GM19351 (cell line): ENCODE measurements at regions not wholly inside any gene's neighbourhood (a gene's known extent, or its start where the extent isn't known, plus 50 kb on each side); places are given as distances from the start of the nearest gene placed in this dataset.

Source experiments
- ATAC-seq: cut with Tn5 transposase; IDR thresholded peaks from one replicate; pipeline ENCODE4 v1.9.1; 2021; ENCODE audit warnings: mild to moderate bottlenecking, moderate library complexity; ENCODE audit not compliant: unreplicated experiment

DNA sequence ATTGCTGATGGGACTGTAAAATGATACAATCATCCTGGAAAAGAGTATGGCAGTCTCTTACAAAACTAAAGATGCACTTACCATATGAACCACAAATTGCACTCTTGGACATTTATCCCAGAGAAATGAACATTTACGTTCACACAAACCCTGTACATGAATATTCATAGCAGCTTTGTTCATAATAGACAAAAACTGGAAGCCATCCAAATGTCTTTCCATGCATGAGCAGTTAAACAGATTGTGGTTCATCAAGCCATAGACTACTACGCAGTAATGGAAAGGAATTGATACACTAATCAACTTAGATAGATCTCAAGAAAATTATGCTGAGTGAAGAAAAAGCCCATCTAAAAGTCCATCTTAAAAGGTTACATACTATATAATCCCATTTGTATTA, 156.1 kb upstream of the SLC39A10 start:
- ATAC-seq = no peak

DNA sequence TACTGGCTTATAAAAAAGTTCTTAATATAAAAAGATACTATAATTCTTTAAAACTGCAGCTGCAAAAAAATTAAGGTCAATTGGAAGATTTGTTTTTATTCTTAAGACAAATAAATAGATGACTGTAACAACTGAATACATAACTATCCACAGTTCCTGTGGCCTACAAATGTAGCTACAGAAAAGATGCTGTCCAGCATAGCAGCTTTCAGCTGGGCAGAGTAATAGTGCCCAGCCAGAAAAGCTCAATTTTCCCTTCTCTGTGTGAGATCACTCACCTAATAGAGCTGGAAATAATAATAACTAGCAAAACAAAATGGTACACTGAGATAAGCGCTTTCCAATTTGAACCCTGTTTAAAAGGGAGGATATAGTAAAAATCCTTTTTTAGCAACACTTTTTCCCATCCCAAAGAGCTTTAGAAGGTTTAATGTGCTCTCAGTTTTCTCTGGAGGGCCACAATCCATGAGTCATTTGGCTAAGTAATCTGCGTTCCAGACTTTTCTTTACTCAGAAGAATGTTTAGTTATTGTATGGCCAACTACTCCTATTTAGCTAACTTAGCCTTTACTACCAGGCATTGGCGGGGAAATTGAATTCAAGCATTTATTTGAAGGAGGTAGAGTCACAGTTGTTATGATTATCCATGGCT, 158.1 kb upstream of the SLC39A10 start:
- no peak for ATAC-seq

DNA sequence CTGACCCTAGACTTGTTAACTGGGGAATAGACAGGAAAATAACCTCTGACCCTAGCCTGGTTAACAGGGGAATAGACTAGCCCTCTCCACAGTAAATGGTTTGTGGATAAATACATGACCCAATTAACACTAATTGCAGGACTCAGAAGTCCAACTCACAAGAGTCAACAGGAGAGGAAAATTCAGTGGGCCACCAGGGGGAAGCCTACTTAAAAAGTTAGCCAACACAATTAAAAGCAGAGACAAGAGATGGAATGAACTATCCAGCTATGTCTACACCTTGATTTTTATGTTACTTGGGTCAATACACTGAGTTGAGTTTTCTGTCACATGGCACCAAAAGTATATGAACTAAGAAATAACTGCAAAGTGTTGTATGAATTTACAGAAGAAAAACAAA, 158.8 kb upstream of the SLC39A10 start:
- peak; percentile 76 for ATAC-seq

DNA sequence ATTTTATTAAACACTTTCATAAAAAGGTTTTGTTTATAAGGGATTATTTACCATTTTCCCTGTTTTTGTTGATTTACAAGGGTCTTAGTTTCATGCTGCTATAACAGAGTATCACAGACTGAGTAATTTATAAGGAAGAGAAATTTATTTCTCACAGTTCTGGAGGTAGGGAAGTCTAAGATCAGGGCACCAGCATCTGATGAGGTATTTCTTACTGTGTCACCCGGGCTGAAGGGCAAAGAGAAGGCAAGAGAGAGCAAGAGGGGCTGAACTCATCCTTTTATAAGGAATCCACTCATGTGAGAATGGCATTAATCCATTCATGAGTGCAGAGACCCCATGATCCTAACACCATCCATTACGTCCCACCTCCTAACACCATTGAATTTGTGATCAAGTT, 160.0 kb upstream of the SLC39A10 start:
- ATAC-seq = no peak

DNA sequence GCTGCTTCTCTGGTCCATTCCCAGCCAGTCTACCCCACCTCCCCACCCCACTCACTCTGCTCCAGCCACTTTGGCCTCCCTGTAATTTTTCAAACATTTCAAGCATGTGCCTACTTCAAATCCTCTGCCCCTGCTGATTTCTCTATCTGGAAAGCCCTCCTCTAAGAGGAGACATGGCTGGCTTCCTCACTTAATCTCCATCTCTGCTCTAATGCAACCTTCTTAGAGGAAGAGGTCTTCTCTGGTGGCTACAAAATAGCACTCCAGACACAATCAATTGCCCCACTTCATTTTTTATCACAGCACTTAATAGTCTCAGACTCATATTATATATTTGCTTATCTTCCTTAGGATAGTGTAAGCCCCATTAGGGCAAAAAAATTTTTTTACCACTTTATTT, 161.1 kb upstream of the SLC39A10 start:
- no peak for ATAC-seq

DNA sequence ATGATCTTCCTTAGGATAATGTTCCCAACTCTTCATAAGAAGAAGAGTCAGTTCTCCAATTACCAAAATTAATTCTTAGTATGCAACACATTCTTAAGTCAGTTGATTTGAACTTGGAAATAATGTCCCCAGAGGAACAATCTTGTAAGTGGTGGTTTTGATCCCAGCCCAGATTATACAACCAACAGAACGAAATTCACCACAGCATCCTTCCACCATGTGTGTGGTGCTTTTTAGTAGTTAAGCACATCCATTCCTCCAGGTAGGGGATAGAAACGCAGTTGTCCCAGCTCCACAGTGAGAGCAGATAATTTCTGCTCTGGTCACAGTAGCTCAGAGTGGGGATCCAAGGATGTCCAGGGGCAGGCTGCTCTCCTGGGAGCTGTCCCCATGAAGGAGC, 161.7 kb upstream of the SLC39A10 start:
- no peak for ATAC-seq

DNA sequence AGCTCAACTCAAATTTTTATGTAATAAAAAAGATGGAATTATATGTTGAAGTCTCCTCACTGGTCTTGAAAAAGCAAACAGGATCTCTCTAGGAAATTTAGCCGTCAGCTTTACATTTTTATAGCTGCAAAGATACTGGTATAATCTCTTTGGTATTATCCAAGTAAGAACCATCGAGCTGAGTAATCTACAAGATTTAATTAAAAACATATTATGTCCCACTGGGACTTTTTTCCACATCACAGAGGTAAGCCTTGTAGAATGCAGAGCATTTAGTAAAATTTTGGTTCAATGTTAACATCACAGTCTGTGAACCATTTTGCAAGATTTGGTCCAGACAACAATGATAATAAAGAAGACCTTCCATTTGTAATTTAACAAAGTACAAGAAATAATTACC, 162.6 kb upstream of the SLC39A10 start:
- no peak for ATAC-seq

DNA sequence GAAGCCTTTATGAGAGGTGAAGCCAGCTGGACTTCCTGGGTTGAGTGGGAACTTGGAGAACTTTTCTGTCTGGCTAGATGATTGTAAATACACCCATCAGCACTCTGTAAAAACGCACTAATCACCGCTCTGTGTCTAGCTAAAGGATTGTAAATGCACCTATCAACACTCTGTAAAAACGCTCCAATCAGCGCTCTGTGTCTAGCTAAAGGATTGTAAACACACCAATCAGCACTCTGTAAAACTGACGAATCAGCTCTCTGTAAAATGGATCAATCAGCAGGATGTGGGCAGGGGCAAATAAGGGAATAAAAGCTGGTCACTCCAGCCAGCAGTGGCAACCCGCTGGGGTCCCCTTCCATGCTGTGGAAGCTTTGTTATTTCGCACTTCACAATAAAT, 163.6 kb upstream of the SLC39A10 start:
- ATAC-seq = no peak

DNA sequence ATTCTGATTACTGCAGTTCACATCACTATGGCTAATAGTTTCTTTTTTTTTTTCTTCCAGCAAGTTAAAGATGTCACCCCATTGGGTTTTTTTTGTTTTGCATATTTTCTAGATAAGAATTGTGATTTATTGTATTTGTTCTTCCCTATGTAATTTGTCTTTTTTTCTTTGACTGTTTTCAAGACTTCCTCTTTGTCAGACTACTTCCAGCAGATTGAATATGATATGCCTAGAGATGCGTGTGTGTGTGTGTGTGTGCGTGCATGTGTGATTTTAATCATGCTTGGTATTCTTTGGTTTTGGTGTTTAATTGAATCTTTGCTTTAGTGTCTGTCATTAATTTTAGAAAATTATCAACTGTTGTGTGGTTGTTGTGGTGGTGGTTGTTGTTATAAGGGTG, 166.7 kb upstream of the SLC39A10 start:
- no peak for ATAC-seq

DNA sequence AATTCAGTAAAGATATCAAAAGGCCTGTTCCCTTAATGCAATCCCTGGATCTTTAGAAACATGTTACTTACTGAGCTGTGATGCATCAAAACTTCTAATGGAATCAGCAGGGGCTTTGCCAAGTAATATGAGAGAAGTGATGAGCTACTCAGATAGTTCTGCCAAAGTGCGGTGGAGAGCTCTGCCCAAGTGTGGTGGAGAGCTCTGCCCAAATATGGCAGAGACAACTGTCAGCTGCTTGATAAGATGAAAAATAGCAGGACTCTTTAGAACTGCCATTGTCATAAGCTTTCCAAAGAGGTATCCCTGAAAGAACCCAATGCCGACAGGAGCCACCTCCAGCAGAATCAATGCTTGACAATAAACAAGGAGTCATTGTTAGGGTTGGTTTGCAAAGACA, 167.9 kb upstream of the SLC39A10 start:
- ATAC-seq = no peak

DNA sequence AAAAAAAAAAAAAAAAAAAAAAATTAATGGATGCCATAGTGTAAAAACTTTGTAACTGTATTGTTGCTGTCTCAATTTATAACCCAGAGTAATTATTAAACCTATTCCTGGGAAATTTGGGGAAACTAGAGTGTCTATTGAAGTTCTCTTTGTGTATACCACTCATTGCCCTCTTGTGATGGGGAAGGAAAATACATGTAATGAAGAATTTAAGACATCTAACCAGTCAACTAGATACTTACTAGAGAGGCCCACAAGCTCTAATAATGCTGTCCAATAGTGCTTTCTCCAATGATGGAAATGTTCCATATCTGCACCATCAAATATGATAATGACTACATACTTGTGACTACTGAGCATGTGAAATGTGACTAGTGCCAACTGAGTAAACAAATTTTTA, 168.5 kb upstream of the SLC39A10 start:
- ATAC-seq = no peak

DNA sequence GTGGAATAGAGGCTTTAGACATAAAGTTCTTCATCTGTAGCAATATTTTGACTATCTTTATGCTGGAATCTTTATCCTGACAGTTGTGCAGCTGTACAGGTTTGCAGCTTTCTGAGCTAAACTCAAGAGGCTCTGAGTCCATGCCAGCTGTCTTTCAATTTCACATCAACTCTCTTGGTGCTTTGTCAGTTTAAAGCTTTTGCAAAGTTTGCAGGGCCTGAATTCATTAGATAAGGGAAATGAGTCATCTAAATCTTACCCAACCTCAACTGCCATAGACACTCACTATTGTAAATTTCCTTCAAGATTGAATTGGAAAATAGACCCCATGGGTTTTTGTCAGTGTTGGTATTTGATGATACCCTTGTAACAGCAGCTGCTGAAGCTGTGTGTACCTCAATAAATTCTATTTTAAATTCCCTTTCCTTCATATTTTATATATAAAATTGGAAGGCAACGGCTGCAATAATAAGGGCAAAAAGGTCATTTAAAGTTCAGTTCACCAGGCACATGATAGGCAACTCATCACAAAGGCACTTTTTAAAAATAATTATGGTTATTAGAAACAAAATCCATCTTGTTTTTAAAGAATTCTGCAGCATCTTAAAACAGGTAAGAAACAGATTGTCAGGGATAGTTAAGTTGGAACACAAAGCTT, 169.9 kb upstream of the SLC39A10 start:
- ATAC-seq = peak; percentile 88

DNA sequence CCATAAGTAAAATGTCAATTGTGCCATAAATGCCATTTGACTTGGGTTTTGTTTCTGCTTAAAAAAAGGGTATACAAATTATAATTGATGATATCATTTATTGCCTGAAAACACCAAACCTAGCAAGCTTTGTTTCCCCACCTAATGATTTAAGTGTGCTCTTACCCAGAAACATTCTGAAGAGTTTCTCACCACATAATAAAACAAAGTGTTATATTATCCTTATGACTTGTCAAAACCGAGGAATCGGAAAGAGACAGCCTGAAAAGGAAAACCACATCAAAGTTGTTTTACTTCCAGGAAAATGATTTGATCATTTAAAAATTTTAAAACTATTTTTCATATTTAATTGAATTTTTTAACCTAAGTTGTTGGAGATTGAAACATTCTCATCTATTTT, 170.5 kb upstream of the SLC39A10 start:
- no peak for ATAC-seq

DNA sequence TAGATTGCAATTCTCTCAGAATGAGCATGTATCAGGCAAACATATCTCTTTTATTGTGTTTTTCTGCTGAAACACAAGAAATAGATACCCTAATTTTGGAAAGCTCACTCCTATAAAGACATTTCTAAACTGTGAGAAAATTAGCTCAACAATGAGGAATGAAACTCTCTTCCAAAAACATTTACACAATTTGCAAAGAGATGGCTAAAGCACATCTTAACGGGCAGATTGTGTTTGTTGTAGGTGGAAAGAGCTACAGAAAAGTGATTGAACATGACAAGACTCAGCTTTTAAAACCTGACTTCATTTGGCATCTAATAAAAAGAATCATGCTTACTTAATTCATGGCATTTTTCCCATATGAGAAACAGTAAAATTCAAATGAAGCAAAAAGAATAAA, 175.0 kb upstream of the SLC39A10 start:
- no peak for ATAC-seq

DNA sequence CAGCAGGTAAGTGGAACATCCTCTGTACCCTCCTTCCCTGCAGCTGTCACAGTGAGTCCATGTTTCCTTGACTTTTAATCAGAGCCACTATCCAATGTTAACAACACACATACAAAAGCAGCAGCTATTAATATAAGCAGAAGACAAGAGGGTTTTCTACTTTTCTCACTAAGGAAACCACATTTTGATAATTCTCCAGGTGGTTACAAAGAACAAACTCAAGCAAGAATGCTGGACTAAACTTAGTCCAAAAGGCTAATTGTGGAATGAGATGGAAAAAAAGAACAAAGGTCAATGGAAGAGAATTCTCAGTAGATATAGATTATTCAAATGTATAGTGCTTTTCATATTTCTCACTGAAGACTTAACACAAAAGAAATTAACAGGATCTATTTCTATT, 176.9 kb upstream of the SLC39A10 start:
- ATAC-seq = no peak

DNA sequence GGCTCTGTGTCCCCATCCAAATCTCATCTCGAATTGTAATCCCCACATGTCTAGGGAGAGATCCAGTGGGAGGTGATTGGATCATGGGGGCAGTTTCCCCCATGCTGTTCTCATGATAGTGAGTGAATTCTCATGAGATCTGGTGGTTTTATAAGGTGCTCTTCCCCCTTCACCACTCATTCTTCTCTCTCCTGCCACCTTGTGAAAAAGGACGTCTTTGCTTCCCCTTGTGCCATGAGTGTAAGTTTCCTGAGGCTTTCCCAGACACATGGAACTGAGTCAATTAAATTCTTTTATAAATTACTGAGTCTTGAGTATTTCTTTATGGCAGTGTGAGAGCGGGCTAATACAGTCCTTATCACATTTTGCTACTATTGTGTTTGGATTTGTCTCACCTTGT, 177.6 kb upstream of the SLC39A10 start:
- ATAC-seq = no peak

DNA sequence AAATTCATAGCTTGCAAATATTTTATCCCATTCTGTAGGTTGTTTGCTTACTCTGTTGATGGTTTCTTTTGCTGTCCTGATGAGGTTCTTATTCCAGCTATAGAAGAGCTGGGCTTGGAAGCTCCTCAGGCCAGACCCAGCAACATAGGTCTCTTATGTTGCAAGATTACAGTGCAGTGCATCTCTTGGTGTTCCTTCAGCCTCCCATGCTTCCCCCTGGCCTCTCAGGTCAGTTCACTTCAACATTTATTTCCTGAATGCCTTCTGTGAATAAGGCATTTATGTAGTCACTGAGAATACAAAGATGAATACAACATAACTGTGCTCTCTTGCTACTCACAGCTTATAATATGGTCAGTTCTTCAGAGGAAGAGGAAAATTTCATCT, 179.0 kb upstream of the SLC39A10 start:
- peak; percentile 21 for ATAC-seq

DNA sequence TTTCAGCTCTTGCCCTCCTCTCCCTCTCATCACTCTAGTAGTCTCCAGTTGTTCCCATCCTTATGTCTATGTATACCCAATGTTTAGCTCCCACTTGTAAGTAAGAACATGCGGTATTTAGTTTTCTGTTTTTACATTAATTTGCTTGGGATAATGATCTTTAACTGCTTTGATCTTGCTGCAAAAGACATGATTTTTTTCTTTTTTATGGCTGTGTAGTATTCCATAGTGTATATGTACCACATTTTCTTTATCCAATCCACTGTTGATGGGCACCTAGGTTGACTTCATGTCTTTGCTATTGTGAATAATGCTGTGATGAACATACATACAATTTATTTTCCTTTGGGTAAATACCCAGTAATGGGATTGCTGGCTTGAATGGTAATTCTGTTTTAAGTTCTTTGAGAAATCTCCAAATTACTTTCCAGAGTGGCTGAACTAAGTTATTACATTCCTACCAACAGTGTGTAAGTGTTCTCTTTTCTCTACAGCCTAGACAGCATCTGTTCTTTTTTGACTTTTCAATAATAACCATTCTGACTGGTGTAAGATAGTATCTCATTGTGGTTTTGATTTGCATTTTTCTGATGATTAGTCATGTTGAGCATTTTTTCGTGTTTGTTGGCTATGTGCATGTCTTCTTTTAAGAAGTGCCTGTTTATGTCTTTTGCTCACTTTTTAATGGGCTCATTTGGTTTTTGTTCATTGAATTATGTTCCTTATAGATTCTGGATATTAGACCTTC, 179.6 kb upstream of the SLC39A10 start:
- peak; percentile 78 for ATAC-seq

DNA sequence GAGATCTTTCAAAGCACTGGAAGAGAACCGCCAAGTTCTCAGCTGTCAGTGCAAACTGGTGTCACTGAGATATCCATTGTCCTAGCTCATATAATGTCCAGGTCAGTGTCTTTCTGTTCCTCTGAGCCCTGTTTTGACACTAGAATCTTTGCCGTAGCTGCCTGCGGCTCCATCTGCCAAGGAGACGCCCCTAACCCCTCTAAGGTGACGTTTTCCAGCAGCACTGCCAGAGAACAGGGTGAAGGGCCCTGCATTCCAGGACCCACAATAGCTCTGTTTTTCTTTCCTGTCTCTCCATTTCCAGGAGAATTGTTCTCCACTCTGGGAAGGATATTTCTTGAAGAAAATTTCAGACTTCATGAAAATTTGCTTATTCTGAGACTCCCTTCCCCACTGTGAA, 181.7 kb upstream of the SLC39A10 start:
- no peak for ATAC-seq

DNA sequence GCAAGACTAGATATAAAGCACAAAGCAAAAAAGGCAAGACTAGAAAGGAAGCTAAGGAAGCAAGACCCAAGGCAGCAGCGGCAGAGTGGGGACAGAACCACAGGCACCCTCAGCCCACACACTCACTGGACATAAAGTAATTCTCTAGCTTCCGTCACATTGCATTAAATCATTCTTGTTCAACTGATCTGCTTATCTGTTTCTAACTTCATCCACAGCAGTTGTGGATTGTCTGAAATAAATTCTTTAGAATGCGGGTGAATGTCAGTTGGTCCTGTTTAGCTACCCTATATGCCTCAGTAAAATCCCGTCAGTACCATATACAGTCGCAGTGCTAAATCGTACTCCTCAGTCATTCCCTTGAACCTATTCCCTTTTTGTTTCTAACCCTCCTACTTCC, 183.2 kb upstream of the SLC39A10 start:
- no peak for ATAC-seq

DNA sequence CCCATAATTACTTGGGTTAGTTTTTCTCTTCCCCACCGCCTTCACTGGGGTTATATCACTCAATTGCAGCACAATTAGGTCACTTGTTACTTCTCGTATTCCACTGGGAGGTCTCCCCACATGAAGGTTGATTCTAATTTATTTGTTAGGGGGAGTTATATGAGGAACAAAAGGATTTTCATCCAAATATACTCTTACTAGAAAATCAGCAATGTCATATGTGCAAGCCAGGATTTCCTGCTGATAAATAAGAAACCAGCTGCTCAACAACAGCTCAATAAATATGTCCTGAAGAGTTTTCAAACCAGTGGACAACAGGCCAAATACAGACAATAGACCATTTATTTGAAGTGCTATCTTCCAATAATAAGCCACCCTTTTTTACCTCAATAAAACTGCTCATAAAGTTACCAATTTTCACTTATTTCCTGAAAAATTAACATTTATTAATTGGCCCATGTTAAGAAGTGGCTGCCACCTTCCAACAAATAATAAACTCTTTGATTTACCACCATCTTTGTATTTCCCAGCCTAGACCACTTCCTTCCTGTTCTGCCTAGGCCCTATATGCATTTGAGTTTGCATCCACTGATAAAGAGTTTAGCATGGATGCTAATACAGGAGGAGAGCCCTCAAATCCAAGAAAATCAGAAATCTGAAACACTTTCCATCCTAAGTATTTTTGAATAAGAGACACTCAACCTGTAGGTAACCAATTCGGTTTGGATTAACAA, 184.4 kb upstream of the SLC39A10 start:
- ATAC-seq = no peak

DNA sequence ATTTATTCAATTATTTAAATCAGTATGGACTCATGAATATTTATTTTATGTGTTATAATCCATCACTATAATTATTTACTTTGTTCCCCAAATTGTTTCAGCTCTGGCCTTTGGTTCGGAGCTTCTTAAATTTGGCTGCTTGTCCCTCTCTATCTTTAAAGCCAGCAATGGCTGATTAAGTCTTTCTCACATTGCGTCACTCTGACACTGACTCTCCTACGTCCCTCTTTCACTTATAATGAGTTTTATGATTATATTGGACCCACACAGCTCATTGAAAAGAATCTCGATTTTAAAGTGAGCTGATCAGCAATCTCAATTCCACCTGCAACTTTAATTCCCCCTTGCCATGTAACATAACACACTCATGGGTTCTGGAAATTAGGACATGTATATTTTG, 185.2 kb upstream of the SLC39A10 start:
- ATAC-seq = no peak
